ENCODE measurements at regions not wholly inside any gene's neighbourhood (a gene's known extent, or its start where the extent isn't known, plus 50 kb on each side); places are given as distances from the start of the nearest gene placed in this dataset.

- no peak for TF ChIP-seq CTCF (IDR thresholded peaks at IDR 0.05; ENCODE audit: low read depth, low read length, missing control alignments)
- DNase-seq (ENCODE audit: low read depth): no peak
Measured at GRCh38 chr7:88516429-88516828, 209.7 kb upstream of the STEAP4 start.

GRCh38 chr7:88515301-88515700, 208.6 kb upstream of the STEAP4 start:
- no peak for TF ChIP-seq CTCF (IDR thresholded peaks at IDR 0.05; ENCODE audit: low read depth, low read length, missing control alignments)
- no peak for DNase-seq (ENCODE audit: low read depth)
- no peak overlapping the region for H3K4me3 ChIP-seq (ENCODE audit: low read depth, low read length)

More at GRCh38 chr7:88516429-88516828, 209.7 kb upstream of the STEAP4 start:
- H3K4me3 ChIP-seq (ENCODE audit: low read depth, low read length): no peak overlapping the region

- DNase-seq (ENCODE audit: low read depth): no peak
- no peak for TF ChIP-seq CTCF (IDR thresholded peaks at IDR 0.05; ENCODE audit: low read depth, low read length, missing control alignments)
- H3K4me3 ChIP-seq (ENCODE audit: low read depth, low read length): no peak overlapping the region
Measured at GRCh38 chr7:88509341-88509740, 202.6 kb upstream of the STEAP4 start.

- H3K4me3 ChIP-seq (ENCODE audit: low read depth, low read length): no peak overlapping the region
- no peak for DNase-seq (ENCODE audit: low read depth)
- TF ChIP-seq CTCF (IDR thresholded peaks at IDR 0.05; ENCODE audit: low read depth, low read length, missing control alignments): no peak
Measured at GRCh38 chr7:88500131-88500530, 193.4 kb upstream of the STEAP4 start.

GRCh38 chr7:88495881-88496725, 189.4 kb upstream of the STEAP4 start:
- DNase-seq (ENCODE audit: low read depth): no peak

GRCh38 chr7:88492153-88492552, 185.5 kb upstream of the STEAP4 start:
- no peak overlapping the region for H3K4me3 ChIP-seq (ENCODE audit: low read depth, low read length)
- no peak for TF ChIP-seq CTCF (IDR thresholded peaks at IDR 0.05; ENCODE audit: low read depth, low read length, missing control alignments)
- DNase-seq (ENCODE audit: low read depth): no peak

More at GRCh38 chr7:88495881-88496725, 189.4 kb upstream of the STEAP4 start:
- H3K4me3 ChIP-seq (ENCODE audit: low read depth, low read length): no peak overlapping the region
- no peak for TF ChIP-seq CTCF (IDR thresholded peaks at IDR 0.05; ENCODE audit: low read depth, low read length, missing control alignments)

GRCh38 chr7:88490874-88491273, 184.2 kb upstream of the STEAP4 start:
- DNase-seq (ENCODE audit: low read depth): no peak
- no peak for TF ChIP-seq CTCF (IDR thresholded peaks at IDR 0.05; ENCODE audit: low read depth, low read length, missing control alignments)

More at GRCh38 chr7:88490874-88491273, 184.2 kb upstream of the STEAP4 start:
- no peak overlapping the region for H3K4me3 ChIP-seq (ENCODE audit: low read depth, low read length)

Data from GM12864 (cell line).